ENCODE measurements at regions not wholly inside any gene's neighbourhood (a gene's known extent, or its start where the extent isn't known, plus 50 kb on each side); places are given as distances from the start of the nearest gene placed in this dataset.

DNA sequence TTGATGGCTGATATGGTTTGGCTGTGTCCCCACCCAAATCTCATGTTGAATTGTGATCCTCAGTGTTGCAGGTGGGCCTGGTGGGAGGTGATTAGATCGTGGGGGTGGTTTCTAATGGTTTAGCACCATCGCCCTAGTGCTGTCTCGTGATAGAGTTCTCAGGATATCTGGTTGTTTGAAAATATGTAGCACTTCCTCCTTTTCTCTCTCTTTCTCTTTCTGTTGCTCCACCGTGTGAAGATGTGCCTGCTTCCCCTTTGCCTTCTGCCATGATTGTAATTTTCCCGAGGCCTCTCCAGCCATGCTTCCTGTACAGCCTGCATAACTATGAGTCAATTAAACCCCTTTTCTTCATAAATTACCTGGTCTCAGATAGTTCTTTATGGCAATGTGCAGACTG, 111.6 kb downstream of the SREK1 start:
- 85% methylated on average over 5 of the region's 5 CpGs for WGBS
- no peak for DNase-seq (ENCODE audit: low spot score in 2 of 2)
- peaks cover 3% of the 10 kb centered on the region for H3K9me3 ChIP-seq
- H3K4me3 ChIP-seq: no peak overlapping the region
- no peak for TF ChIP-seq CTCF (IDR thresholded peaks at IDR 0.05)
- TF ChIP-seq POLR2AphosphoS5 (IDR thresholded peaks at IDR 0.05): no peak
- no peak for TF ChIP-seq POLR2A (IDR thresholded peaks at IDR 0.05)
- TF ChIP-seq EP300 (IDR thresholded peaks at IDR 0.05): no peak
- no peak overlapping the region for H3K27ac ChIP-seq
- H3K4me1 ChIP-seq: no peaks in the 10 kb centered on the region
- no peaks in the 10 kb centered on the region for H3K27me3 ChIP-seq
- no peaks in the 10 kb centered on the region for H3K36me3 ChIP-seq

DNA sequence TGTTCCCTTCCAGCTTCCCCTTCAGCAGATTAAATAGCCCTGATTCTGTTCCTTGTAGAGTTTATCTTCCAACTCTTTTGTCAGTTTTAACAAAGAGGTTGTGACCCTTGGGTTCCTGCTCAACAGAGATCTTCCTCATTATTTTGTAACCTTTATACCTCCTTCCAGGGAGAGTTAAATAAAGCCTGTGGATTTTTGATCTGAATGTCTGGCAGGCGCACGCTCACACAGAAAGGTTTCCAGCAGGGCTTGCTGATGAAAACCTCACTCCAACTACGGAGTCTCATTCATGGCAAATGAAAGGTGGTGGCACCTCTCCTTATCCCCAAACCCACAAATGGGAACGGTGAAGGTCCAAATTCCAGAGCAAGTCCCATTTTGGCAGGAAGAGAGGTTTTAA, 129.0 kb downstream of the SREK1 start:
- DNase-seq (ENCODE audit: low spot score in 2 of 2): no peak
- TF ChIP-seq EP300 (IDR thresholded peaks at IDR 0.05) (no peak), POLR2AphosphoS5 (IDR thresholded peaks at IDR 0.05) (no peak), CTCF (IDR thresholded peaks at IDR 0.05) (no peak), POLR2A (IDR thresholded peaks at IDR 0.05) (no peak)
- Histone ChIP-seq H3K27me3 (no peaks in the 10 kb centered on the region), H3K4me1 (no peaks in the 10 kb centered on the region), H3K4me3 (no peak overlapping the region), H3K27ac (no peak overlapping the region), H3K9me3 (no peaks in the 10 kb centered on the region), H3K36me3 (no peaks in the 10 kb centered on the region)
- 79% methylated on average over 4 of the region's 4 CpGs for WGBS

DNA sequence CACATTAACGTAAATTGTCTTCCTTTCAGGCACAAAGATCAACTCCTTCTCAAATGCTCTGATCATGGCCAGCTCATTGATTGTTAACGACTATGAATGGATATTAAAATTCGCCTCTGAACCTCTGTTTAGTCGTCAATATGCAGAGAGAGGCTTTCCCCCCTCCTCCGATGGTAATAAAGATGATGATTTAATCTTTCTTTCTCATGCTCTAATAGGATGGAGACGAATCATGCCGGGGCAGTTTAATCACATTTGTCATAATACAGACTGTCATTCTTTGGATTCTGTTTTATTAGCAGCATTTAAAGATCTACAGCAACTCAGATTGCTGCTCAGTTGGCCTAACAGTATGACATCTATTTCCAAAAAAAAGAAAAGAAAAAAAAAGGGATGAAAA, 132.9 kb downstream of the SREK1 start:
- TF ChIP-seq CTCF (IDR thresholded peaks at IDR 0.05) (no peak), POLR2AphosphoS5 (IDR thresholded peaks at IDR 0.05) (no peak), POLR2A (IDR thresholded peaks at IDR 0.05) (no peak), EP300 (IDR thresholded peaks at IDR 0.05) (no peak)
- Histone ChIP-seq H3K4me1 (no peaks in the 10 kb centered on the region), H3K27ac (no peak overlapping the region), H3K4me3 (no peak overlapping the region), H3K27me3 (no peaks in the 10 kb centered on the region), H3K36me3 (no peaks in the 10 kb centered on the region), H3K9me3 (no peaks in the 10 kb centered on the region)
- no peak for DNase-seq (ENCODE audit: low spot score in 2 of 2)
- 79% methylated on average over 7 of the region's 7 CpGs for WGBS

DNA sequence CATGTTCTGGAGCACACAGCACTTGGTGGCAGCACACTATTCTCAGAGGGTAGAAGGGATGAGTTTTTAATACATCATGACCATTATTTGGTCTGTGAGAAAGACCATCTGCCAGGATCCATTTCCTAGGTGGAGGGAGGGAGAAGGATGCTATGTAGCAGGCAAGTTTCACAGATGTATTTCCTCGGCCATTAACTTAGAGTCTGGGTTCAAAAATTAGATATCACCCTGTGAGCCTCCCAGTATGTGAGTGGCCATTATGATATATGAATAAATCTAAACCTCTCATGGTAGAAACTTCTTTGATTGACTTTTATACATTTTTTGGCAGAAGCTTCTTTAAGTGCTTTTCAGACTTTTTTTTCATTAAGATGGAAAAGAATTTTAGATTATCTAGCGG, 133.9 kb downstream of the SREK1 start:
- no peak for TF ChIP-seq POLR2A (IDR thresholded peaks at IDR 0.05)
- TF ChIP-seq CTCF (IDR thresholded peaks at IDR 0.05): no peak
- H3K4me1 ChIP-seq: no peaks in the 10 kb centered on the region
- no peaks in the 10 kb centered on the region for H3K27me3 ChIP-seq
- no peak for DNase-seq (ENCODE audit: low spot score in 2 of 2)
- no peaks in the 10 kb centered on the region for H3K9me3 ChIP-seq
- 92% methylated on average over 2 of the region's 2 CpGs for WGBS
- H3K4me3 ChIP-seq: no peak overlapping the region
- H3K27ac ChIP-seq: no peak overlapping the region
- no peaks in the 10 kb centered on the region for H3K36me3 ChIP-seq

- H3K9me3 ChIP-seq: no peaks in the 10 kb centered on the region
- H3K27me3 ChIP-seq: no peaks in the 10 kb centered on the region
- H3K27ac ChIP-seq: no peak overlapping the region
- H3K4me3 ChIP-seq: no peak overlapping the region
- TF ChIP-seq POLR2A (IDR thresholded peaks at IDR 0.05): no peak
- no peak for TF ChIP-seq POLR2AphosphoS5 (IDR thresholded peaks at IDR 0.05)
- TF ChIP-seq EP300 (IDR thresholded peaks at IDR 0.05): no peak
- no peak for TF ChIP-seq CTCF (IDR thresholded peaks at IDR 0.05)
- no peaks in the 10 kb centered on the region for H3K4me1 ChIP-seq
- no peak for DNase-seq (ENCODE audit: low spot score in 2 of 2)
- WGBS: 75% methylated on average over 4 of the region's 4 CpGs
- H3K36me3 ChIP-seq: no peaks in the 10 kb centered on the region
Measured at GRCh38 chr5:66281294-66281693, 137.2 kb downstream of the SREK1 start.

Measured in suprapubic skin (tissue), 4 donors.